ENCODE measurements at regions not wholly inside any gene's neighbourhood (a gene's known extent, or its start where the extent isn't known, plus 50 kb on each side); places are given as distances from the start of the nearest gene placed in this dataset.

DNA sequence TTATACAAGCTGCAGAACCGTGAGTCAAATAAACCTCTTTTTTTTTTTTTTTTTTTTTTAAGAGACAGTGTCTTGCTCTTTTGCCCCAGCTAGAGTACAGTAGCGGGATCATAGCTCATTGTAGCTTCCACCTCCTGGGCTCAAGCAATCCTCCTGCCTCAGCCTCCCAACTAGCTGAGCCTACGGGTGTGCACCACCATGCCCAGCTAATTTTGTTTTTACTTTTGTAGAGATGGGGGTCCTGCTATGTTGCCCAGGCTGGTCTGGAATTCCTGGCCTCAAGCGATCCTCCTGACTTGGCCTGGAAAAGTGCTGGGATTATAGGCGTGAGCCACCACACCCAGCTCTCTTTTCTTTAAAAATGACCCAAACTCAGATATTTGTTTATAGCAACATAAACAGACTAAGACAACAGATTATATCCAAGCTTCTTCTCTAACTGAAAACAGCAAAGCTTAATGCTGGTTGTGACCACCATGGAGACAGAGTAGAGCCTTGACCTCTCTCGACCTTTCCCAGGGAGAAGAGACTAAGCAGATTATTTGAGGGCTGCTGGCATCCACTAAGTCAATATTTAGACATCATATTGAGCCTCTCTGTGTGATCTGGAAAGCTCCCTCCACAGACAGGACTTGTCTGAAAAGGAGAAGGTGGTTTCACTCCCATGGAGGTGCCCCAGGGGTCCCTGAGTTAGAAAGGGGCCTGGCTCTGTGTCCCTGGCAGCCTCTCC is 150.0 kb downstream of the KCTD15 start:
- no peak for DNase-seq (ENCODE audit: low read depth in 3 of 3, low spot score in 1 of 3)

- no peak for DNase-seq (ENCODE audit: low read depth in 3 of 3, low spot score in 1 of 3)
Observed at GRCh38 chr19:33947265-33947964, 150.7 kb downstream of the KCTD15 start.

DNA sequence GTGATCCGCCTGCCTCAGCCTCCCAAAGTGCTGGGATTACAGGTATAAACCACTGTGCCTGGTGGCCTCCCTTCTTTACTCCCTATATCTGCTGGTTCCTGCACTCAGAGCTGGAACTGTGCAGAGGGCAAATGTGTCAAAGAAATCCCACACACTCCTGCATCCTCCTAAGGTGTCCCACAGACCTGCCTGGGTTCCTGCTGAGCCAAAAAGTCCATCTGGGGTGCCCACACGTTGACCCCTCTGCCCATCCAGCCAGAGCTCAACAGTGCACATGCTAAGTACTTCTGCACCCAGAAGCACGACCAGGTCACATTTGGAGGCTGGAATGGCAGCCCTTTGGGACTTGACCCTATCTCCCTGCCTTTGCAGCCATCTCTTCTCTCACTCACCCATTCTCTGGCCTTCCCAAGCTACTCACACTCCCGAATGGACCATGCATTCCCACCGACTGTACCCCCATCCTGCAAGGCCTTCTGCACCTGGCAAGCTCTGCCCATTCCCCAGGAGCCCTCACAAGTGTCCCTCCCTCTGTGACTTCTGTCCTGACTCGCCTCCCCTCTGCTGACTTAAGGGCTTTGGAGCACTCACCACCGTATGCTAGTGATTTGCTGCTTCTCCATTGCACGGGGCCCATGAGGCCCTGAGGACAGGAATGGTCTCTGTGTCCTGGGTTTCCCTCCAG is 152.1 kb downstream of the KCTD15 start:
- no peak for DNase-seq (ENCODE audit: low read depth in 3 of 3, low spot score in 1 of 3)

- no peak for DNase-seq (ENCODE audit: low read depth in 3 of 3, low spot score in 1 of 3)
Observed at GRCh38 chr19:33950091-33950750, 153.6 kb downstream of the KCTD15 start.

DNA sequence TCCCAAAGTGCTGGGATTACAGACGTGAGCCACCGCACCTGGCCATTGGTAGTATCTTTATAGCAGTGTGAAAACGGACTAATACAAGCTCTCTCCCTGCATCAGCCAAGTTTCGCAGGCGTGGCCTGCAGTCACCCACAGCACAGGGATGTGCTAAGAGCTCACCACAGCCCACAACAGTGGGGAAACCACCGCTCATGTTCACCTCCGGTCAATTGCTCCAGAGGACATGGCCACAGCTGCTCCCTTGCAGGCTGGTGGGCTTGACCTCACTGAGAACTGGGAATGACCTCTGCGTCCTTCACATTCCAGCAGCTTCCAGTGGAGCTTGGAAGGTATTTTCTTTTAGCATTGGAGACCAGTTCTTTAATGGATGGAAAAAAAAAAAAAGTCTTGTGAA is 156.4 kb downstream of the KCTD15 start:
- DNase-seq (ENCODE audit: low read depth in 3 of 3, low spot score in 1 of 3): no peak

- DNase-seq (ENCODE audit: low read depth in 3 of 3, low spot score in 1 of 3): no peak
Observed at GRCh38 chr19:33953592-33953991, 156.9 kb downstream of the KCTD15 start.

DNA sequence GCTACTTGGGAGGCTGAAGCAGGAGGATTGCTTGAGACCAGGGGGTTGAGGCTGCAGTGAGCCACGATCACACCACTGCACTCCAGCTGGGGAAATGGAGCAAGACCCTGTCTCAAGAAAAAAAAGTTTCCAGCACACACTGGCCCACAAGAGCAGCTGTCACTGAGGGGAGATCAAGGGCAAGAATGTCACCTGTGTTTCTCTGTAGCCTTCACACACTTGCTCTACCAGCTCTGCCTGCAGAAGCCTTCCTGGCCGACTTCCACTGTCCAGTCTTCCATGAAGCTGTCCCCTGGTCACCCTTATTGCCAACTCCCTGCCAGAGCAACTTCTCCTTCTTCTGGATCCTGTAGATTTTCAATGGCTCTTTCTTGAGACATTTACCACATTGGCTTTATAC is 158.0 kb downstream of the KCTD15 start:
- DNase-seq (ENCODE audit: low read depth in 3 of 3, low spot score in 1 of 3): no peak

DNA sequence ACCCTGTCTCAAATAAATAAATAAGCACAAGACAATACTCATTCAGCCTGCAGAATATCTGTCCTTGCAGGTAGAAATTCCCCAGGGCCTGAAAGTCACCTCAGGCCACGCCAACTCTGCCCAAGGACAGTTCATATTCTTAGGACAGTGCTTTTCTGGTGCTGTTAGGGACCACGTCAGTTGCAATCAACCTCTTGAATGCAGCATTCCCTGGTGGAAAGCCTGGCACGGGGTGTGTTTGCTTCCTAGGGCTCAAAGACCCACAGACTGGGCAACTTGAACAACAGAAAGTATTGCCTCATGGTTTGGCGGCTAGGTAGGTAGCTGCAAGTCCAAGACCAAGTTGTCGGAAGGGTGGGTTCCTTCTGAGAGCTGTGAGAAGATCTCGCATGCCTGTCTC is 160.3 kb downstream of the KCTD15 start:
- no peak for DNase-seq (ENCODE audit: low read depth in 3 of 3, low spot score in 1 of 3)

GRCh38 chr19:33957804-33958203 is 161.1 kb downstream of the KCTD15 start:
- DNase-seq (ENCODE audit: low read depth in 3 of 3, low spot score in 1 of 3): no peak

GRCh38 chr19:33960566-33960965 is 163.9 kb downstream of the KCTD15 start:
- DNase-seq (ENCODE audit: low read depth in 3 of 3, low spot score in 1 of 3): no peak

GRCh38 chr19:33962161-33962560 is 165.5 kb downstream of the KCTD15 start:
- no peak for DNase-seq (ENCODE audit: low read depth in 3 of 3, low spot score in 1 of 3)

- no peak for DNase-seq (ENCODE audit: low read depth in 3 of 3, low spot score in 1 of 3)
Observed at GRCh38 chr19:33963514-33963913, 166.8 kb downstream of the KCTD15 start.

DNA sequence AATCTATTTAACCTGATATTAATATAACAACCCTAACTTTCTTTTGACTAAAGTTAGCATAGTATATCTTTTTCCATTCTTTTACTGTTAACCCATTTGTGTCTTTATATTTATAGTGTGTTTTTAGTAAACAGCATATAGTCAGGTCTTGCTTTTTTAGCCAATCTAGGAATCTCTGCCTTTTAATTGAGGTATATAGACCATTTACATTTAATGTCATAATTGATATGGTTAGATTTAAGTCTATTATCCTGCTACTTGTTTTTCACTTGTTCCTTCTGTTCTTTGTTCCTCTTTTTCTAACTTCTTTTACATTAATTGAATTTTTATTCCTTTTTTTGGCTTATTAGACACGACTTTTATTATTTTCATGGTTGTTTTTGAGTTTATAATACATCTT is 174.4 kb downstream of the KCTD15 start:
- DNase-seq (ENCODE audit: low read depth in 3 of 3, low spot score in 1 of 3): no peak

DNA sequence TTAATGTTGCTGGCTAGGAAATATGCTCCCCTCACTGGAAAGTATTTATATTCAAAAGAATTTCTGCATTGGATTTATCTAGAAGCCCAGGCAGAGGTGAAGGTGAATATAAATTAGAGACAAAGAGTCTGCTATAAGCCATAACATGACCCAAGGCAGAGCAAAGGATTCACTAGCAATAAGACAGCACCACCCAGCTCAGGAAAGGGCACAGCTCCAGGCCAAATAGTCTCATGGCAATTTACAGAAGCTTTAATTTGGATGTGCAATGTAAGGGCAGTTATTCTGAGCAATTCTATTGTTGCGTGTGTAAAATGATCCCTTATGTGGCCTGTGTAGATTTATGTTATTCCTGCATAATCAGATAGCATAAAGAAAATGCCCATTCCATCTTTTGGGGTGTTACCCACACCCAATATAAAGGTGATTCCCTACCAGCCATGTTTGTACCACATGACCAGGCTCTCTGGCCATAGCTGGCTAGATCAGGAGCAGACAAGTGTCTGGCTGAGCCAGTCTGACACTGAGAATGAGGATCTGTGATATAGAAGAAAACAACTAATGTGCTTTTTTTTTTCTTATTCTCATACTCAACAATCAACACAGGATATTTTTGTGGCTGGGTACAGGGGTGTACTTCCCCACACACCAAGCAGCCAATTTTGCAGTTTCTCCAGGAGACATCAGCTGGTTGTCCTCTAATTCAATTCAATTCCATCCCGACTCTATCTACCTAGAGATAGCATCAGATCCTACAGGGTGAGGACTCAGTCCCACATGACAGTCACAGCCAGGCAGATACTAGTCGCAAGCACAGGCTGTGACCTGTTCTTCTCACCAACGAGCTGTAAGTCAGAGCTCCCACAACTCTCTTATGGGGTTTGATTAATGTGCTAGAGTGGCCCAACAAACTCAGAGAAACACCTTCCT is 181.4 kb downstream of the KCTD15 start:
- no peak for DNase-seq (ENCODE audit: low read depth in 3 of 3, low spot score in 1 of 3)

- no peak for DNase-seq (ENCODE audit: low read depth in 3 of 3, low spot score in 1 of 3)
Observed at GRCh38 chr19:33982706-33983105, 186.0 kb downstream of the KCTD15 start.

DNA sequence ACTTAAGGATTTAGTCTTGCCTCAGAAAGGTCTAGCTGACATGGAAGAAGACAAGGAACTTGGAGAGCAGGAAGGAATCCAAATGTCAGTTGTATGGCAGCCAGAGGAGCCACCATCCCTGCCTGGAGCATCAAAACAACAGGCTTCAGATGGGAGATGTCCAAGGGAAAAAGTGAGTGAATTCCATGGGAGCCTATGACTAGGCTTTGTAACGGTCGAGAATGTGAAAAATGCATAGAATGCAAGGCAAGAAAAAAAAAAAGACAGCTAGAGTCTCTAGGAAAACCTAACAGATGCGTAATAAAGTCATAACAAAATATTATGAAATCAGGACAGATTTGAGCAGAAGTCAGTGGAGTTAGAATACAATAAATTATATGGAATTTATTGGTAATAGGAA is 183.7 kb upstream of the LSM14A start:
- no peak for DNase-seq (ENCODE audit: low read depth in 3 of 3, low spot score in 1 of 3)

DNA sequence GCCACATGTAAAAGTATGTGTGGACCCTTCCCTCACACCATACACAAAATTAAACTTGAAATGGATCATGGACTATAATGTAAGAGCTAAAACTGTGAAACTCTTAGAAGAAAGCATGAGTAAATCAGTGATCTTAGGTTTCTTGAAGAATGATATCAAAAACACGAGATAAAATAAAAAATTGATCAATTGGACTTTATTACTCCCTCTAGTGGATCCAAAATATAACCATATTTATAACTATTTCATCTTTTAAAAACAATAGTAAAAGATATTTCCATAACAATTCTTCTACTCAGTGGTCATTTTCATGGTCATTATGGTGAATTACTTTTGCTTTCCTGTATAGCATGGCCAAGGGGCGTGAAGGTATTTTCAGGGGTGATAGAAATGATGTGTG is 174.6 kb upstream of the LSM14A start:
- DNase-seq (ENCODE audit: low read depth in 3 of 3, low spot score in 1 of 3): no peak

- DNase-seq (ENCODE audit: low read depth in 3 of 3, low spot score in 1 of 3): no peak
Observed at GRCh38 chr19:33998302-33998701, 174.0 kb upstream of the LSM14A start.

- DNase-seq (ENCODE audit: low read depth in 3 of 3, low spot score in 1 of 3): no peak
Observed at GRCh38 chr19:33998739-33999345, 173.5 kb upstream of the LSM14A start.

GRCh38 chr19:34017024-34017423 is 155.3 kb upstream of the LSM14A start:
- no peak for DNase-seq (ENCODE audit: low read depth in 3 of 3, low spot score in 1 of 3)
